Liver (tissue), 8 donors: ENCODE measurements at regions not wholly inside any gene's neighbourhood (a gene's known extent, or its start where the extent isn't known, plus 50 kb on each side); places are given as distances from the start of the nearest gene placed in this dataset.

ENCODE experiments used
- DNase-seq: peaks from one replicate; pipeline ENCODE4 v3.0.0-alpha.2; 2017; ENCODE audit warnings: low spot score
- H3K27ac ChIP-seq, 2 donors: one replicate each; pipeline ENCODE4 v1.7.0; 2013; ENCODE audit warnings: inconsistent platforms in 2 of 2, low read length in 2 of 2, control low read depth in 1 of 2, low read depth in 1 of 2, mild to moderate bottlenecking in 1 of 2
- H3K27me3 ChIP-seq, 4 donors: one replicate each; pipeline versions ENCODE4 v1.6.1 to v1.7.0; 2013; ENCODE audit warnings: low read length in 3 of 4, inconsistent platforms in 1 of 4, mild to moderate bottlenecking in 1 of 4, moderate library complexity in 1 of 4; ENCODE audit not compliant: control insufficient read depth in 4 of 4, insufficient read depth in 4 of 4
- H3K36me3 ChIP-seq, 4 donors: one replicate each; pipeline versions ENCODE4 v1.6.1 to v1.7.0; 2013; ENCODE audit warnings: low read length in 3 of 4, mild to moderate bottlenecking in 3 of 4, low read depth in 1 of 4, moderate library complexity in 1 of 4; ENCODE audit not compliant: control insufficient read depth in 4 of 4, insufficient read depth in 3 of 4
- H3K4me1 ChIP-seq, 4 donors: one replicate each; pipeline versions ENCODE4 v1.6.1 to v1.7.0; 2013; ENCODE audit warnings: low read length in 3 of 4, mild to moderate bottlenecking in 3 of 4, moderate library complexity in 1 of 4; ENCODE audit not compliant: control insufficient read depth in 4 of 4, insufficient read depth in 4 of 4
- H3K4me3 ChIP-seq, 3 donors: one replicate each; pipeline versions ENCODE4 v1.6.1 to v1.7.0; 2013; ENCODE audit warnings: low read length in 3 of 3, control low read depth in 1 of 3, low read depth in 1 of 3, mild to moderate bottlenecking in 1 of 3
- H3K9ac ChIP-seq, 2 donors: one replicate each; pipeline ENCODE4 v1.7.0; 2013; ENCODE audit warnings: low read length in 2 of 2, mild to moderate bottlenecking in 2 of 2, moderate library complexity in 2 of 2, control low read depth in 1 of 2, low read depth in 1 of 2
- H3K9me3 ChIP-seq, 4 donors: one replicate each; pipeline versions ENCODE4 v1.6.1 to v1.7.0; 2013; ENCODE audit warnings: low read length in 3 of 4; ENCODE audit not compliant: control insufficient read depth in 4 of 4
- ATF3 ChIP-seq: IDR thresholded peaks from 2 replicates; pipeline ENCODE4 v1.6.1; 2016; ENCODE audit warnings: antibody characterized with exemption
- CTCF ChIP-seq: fragments of 150-350 bp; IDR thresholded peaks from 2 replicates; pipeline ENCODE4 v1.5.1; 2017; ENCODE audit warnings: improper control_type of control experiment, low read depth, low read length; ENCODE audit not compliant: missing input control
- FOXA1 ChIP-seq: IDR thresholded peaks from 2 replicates; pipeline ENCODE4 v1.6.1; 2016; ENCODE audit warnings: antibody characterized with exemption
- FOXA2 ChIP-seq: IDR thresholded peaks from 2 replicates; pipeline ENCODE4 v1.6.1; 2016; ENCODE audit warnings: antibody characterized with exemption
- GABPA ChIP-seq, 2 donors: IDR thresholded peaks in 1 of 2; conservative IDR thresholded peaks in 1 of 2; 2 replicates each; pipeline ENCODE4 v1.6.1; 2016; ENCODE audit warnings: antibody characterized with exemption in 2 of 2, mild to moderate bottlenecking in 1 of 2, moderate library complexity in 1 of 2
- HNF4A ChIP-seq, 2 donors: conservative IDR thresholded peaks; 2 replicates each; pipeline ENCODE4 v1.6.1; 2016; ENCODE audit warnings: antibody characterized with exemption in 2 of 2, mild to moderate bottlenecking in 2 of 2
- JUND ChIP-seq, 2 donors: IDR thresholded peaks; 2 replicates each; pipeline ENCODE4 v1.6.1; 2016; ENCODE audit warnings: antibody characterized with exemption in 2 of 2
- MAX ChIP-seq: IDR thresholded peaks from 2 replicates; pipeline ENCODE4 v1.6.1; 2016; ENCODE audit warnings: antibody characterized with exemption
- NR2F2 ChIP-seq: IDR thresholded peaks from 2 replicates; pipeline ENCODE4 v1.6.1; 2016; ENCODE audit warnings: antibody characterized with exemption
- RAD21 ChIP-seq, 2 donors: IDR thresholded peaks; 2 replicates each; pipeline ENCODE4 v1.6.1; 2016; ENCODE audit warnings: antibody characterized with exemption in 2 of 2, mild to moderate bottlenecking in 2 of 2
- RXRA ChIP-seq, 2 donors: IDR thresholded peaks; 2 replicates each; pipeline ENCODE4 v1.6.1; 2017 to 2018; ENCODE audit warnings: antibody characterized with exemption in 2 of 2, mild to moderate bottlenecking in 1 of 2
- SP1 ChIP-seq: IDR thresholded peaks from 2 replicates; pipeline ENCODE4 v1.6.1; 2018; ENCODE audit warnings: antibody characterized with exemption, mild to moderate bottlenecking
- TAF1 ChIP-seq: conservative IDR thresholded peaks from 2 replicates; pipeline ENCODE4 v1.6.1; 2016; ENCODE audit warnings: antibody characterized with exemption, mild to moderate bottlenecking
- YY1 ChIP-seq: IDR thresholded peaks from 2 replicates; pipeline ENCODE4 v1.6.1; 2016; ENCODE audit warnings: antibody characterized with exemption, mild to moderate bottlenecking
- ZBTB33 ChIP-seq: IDR thresholded peaks from 2 replicates; pipeline ENCODE4 v1.6.1; 2016; ENCODE audit warnings: antibody characterized with exemption
- WGBS: extraction: QIAGEN DNeasy Blood & Tissue Kit; methylation state at CpG from one replicate; pipeline ENCODE4 v1.1.7; 2013; 5-methylcytosine and 5-hydroxymethylcytosine counted together
- TF ChIP-seq, protein P1 (sequence below): IDR thresholded peaks from 2 replicates; pipeline ENCODE4 v1.6.1; 2016; ENCODE audit warnings: antibody characterized with exemption, mild to moderate bottlenecking
- donor health status: healthy.
- donor health status: healthy.
- donor health status: healthy.
- donor health status: healthy.
- donor health status: healthy.

- Histone ChIP-seq H3K36me3 (no peaks in the 10 kb centered on the region), H3K9ac (no peak overlapping the region), H3K4me3 (no peak overlapping the region), H3K4me1 (no peaks in the 10 kb centered on the region), H3K27me3 (no peaks in the 10 kb centered on the region), H3K9me3 (no peaks in the 10 kb centered on the region), H3K27ac (no peak overlapping the region)
- DNase-seq: no peak
- TF ChIP-seq SP1: no peak
- TF ChIP-seq NR2F2: no peak
- TF ChIP-seq JUND (IDR thresholded peaks at IDR 0.05): no peak
- no peak for TF ChIP-seq YY1
- no peak for TF ChIP-seq GABPA (IDR thresholded peaks at IDR 0.05 in 1 of 2, conservative IDR thresholded peaks at IDR 0.05 in 1 of 2)
- TF ChIP-seq RXRA (IDR thresholded peaks at IDR 0.05): no peak
- TF ChIP-seq FOXA2: no peak
- TF ChIP-seq TAF1: no peak
- no peak for TF ChIP-seq RAD21 (IDR thresholded peaks at IDR 0.05)
- no peak for TF ChIP-seq ATF3
- TF ChIP-seq, protein P1, sequence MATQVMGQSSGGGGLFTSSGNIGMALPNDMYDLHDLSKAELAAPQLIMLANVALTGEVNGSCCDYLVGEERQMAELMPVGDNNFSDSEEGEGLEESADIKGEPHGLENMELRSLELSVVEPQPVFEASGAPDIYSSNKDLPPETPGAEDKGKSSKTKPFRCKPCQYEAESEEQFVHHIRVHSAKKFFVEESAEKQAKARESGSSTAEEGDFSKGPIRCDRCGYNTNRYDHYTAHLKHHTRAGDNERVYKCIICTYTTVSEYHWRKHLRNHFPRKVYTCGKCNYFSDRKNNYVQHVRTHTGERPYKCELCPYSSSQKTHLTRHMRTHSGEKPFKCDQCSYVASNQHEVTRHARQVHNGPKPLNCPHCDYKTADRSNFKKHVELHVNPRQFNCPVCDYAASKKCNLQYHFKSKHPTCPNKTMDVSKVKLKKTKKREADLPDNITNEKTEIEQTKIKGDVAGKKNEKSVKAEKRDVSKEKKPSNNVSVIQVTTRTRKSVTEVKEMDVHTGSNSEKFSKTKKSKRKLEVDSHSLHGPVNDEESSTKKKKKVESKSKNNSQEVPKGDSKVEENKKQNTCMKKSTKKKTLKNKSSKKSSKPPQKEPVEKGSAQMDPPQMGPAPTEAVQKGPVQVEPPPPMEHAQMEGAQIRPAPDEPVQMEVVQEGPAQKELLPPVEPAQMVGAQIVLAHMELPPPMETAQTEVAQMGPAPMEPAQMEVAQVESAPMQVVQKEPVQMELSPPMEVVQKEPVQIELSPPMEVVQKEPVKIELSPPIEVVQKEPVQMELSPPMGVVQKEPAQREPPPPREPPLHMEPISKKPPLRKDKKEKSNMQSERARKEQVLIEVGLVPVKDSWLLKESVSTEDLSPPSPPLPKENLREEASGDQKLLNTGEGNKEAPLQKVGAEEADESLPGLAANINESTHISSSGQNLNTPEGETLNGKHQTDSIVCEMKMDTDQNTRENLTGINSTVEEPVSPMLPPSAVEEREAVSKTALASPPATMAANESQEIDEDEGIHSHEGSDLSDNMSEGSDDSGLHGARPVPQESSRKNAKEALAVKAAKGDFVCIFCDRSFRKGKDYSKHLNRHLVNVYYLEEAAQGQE: no peak
Observed at GRCh38 chr5:12757035-12757434, 852.8 kb upstream of the CTNND2 start.

DNA sequence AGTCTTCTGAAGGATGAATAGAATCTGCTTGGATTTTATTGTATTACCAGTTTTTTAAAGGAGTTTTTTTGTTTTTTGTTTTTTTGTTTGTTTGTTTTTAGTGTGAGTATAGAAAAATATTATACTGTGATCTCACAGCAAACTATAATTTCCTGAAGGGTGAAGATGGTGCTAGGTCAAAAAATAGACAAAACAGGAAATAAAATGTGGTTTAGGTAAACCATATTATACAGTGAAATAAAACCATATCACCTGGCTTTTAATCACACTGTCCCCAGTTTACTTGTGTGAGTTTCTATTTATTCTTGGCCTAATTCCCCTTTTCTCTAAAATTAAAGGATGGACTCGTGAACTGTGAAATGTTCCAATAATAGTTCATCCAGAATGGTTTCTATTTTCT lies 841.3 kb upstream of the CTNND2 start:
- no peaks in the 10 kb centered on the region for H3K9me3 ChIP-seq
- WGBS: 59% methylated on average over 1 of the region's 1 CpG
- H3K4me1 ChIP-seq: no peaks in the 10 kb centered on the region
- no peaks in the 10 kb centered on the region for H3K36me3 ChIP-seq
- DNase-seq: no peak
- no peak overlapping the region for H3K9ac ChIP-seq
- H3K27ac ChIP-seq: no peak overlapping the region
- no peaks in the 10 kb centered on the region for H3K27me3 ChIP-seq
- H3K4me3 ChIP-seq: no peak overlapping the region
- TF ChIP-seq ATF3: no peak
- TF ChIP-seq FOXA1: no peak
- TF ChIP-seq RAD21 (IDR thresholded peaks at IDR 0.05): no peak
- no peak for TF ChIP-seq NR2F2
- TF ChIP-seq HNF4A (conservative IDR thresholded peaks at IDR 0.05): no peak
- no peak for TF ChIP-seq CTCF
- no peak for TF ChIP-seq MAX
- TF ChIP-seq RXRA (IDR thresholded peaks at IDR 0.05): no peak
- no peak for TF ChIP-seq ZBTB33
- no peak for TF ChIP-seq JUND (IDR thresholded peaks at IDR 0.05)
- TF ChIP-seq TAF1: no peak
- no peak for TF ChIP-seq FOXA2
- no peak for TF ChIP-seq SP1
